ENCODE measurements at regions not wholly inside any gene's neighbourhood (a gene's known extent, or its start where the extent isn't known, plus 50 kb on each side); places are given as distances from the start of the nearest gene placed in this dataset.

DNA sequence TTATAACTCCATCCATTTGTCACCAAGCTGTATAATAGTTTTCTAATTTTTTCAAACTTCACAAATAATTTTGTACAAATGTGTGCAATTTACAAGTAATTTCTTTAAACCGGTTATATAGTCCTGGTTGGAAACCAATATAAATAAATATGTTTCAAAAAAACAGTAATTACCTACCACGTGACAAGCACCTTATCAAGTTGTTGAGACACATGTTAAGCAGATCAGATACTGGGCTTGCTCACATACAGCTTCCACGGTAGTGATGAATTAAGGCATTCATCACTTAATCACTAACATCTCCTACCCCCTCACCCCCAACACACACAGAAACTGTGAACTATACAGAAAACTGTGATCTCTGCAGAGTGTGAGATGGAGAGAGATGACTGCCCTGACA, 630.0 kb upstream of the MBL2 start:
- H3K9me3 ChIP-seq, result no peaks in the 10 kb centered on the region
- 71 to 80% (median 77%) methylated on average over 3 of the region's 3 CpGs for WGBS, 3 donors
- no peak overlapping the region for H3K4me3 ChIP-seq
- no peaks in the 10 kb centered on the region for H3K27me3 ChIP-seq
- no peaks in the 10 kb centered on the region for H3K36me3 ChIP-seq
- no peak for DNase-seq
- no peak overlapping the region for H3K27ac ChIP-seq
- TF ChIP-seq, protein P1, sequence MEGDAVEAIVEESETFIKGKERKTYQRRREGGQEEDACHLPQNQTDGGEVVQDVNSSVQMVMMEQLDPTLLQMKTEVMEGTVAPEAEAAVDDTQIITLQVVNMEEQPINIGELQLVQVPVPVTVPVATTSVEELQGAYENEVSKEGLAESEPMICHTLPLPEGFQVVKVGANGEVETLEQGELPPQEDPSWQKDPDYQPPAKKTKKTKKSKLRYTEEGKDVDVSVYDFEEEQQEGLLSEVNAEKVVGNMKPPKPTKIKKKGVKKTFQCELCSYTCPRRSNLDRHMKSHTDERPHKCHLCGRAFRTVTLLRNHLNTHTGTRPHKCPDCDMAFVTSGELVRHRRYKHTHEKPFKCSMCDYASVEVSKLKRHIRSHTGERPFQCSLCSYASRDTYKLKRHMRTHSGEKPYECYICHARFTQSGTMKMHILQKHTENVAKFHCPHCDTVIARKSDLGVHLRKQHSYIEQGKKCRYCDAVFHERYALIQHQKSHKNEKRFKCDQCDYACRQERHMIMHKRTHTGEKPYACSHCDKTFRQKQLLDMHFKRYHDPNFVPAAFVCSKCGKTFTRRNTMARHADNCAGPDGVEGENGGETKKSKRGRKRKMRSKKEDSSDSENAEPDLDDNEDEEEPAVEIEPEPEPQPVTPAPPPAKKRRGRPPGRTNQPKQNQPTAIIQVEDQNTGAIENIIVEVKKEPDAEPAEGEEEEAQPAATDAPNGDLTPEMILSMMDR (IDR thresholded peaks at IDR 0.05), result no peak
- TF ChIP-seq EP300 (IDR thresholded peaks at IDR 0.05) (no peak), POLR2A (IDR thresholded peaks at IDR 0.05) (no peak)
- H3K4me1 ChIP-seq (ENCODE audit: insufficient read depth), result peaks cover 1% of the 10 kb centered on the region
- intact Hi-C loops (cut with DNase I), result no loop called here

DNA sequence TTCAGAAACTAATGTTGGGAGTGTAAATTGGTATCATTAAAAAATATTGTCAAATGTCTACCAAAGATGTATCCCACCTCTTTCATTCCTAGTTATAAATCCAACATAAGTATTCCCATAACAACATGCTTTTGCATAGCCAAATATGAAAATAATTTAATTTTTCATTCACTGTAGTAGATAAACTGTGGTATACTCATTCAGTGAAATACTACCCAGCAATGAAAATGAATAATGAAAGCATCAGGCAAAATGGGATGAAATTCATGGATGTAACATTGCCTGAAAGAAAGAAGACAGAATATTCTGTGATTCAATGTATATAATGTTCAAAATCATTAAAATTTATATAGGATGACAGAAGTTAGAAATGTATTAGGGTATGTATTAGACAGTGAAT, 629.0 kb upstream of the MBL2 start:
- no peaks in the 10 kb centered on the region for H3K9me3 ChIP-seq
- no peaks in the 10 kb centered on the region for H3K36me3 ChIP-seq
- H3K27ac ChIP-seq, result no peak overlapping the region
- H3K4me3 ChIP-seq, result no peak overlapping the region
- no peaks in the 10 kb centered on the region for H3K27me3 ChIP-seq
- peaks cover 1% of the 10 kb centered on the region for H3K4me1 ChIP-seq (ENCODE audit: insufficient read depth)
- intact Hi-C loops (cut with DNase I), result no loop called here
- DNase-seq, result no peak
- TF ChIP-seq, protein P1 (IDR thresholded peaks at IDR 0.05), result no peak
- TF ChIP-seq POLR2A (IDR thresholded peaks at IDR 0.05) (no peak), EP300 (IDR thresholded peaks at IDR 0.05) (no peak)

DNA sequence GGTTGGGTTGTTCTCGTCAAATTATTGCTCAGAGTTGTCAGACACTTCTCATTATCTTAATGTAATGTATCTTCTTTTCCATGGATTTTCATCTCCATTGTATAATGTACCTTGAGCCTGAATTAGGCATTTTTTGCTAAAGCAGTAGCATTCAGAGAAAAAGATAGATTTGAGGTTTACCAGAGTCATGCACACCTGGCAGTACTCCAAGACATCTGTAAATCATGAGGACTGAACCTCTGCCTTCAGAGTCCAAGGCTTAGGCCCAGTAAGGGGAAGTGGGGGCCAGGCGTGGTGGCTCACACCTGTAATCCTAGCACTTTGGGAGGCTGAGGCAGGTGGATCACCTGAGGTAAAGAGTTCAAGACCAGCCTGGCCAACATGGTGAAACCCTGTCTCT, 624.3 kb upstream of the MBL2 start:
- no peak for TF ChIP-seq EP300 (IDR thresholded peaks at IDR 0.05)
- no peak for TF ChIP-seq POLR2A (IDR thresholded peaks at IDR 0.05)
- TF ChIP-seq, protein P1 (IDR thresholded peaks at IDR 0.05), result no peak
- no peak for DNase-seq
- H3K4me1 ChIP-seq (ENCODE audit: insufficient read depth), result no peaks in the 10 kb centered on the region
- no peaks in the 10 kb centered on the region for H3K9me3 ChIP-seq
- H3K27ac ChIP-seq, result no peak overlapping the region
- intact Hi-C loops (cut with DNase I), result no loop called here
- no peaks in the 10 kb centered on the region for H3K27me3 ChIP-seq
- no peak overlapping the region for H3K4me3 ChIP-seq
- WGBS, 3 donors, result 72 to 87% (median 85%) methylated on average over 2 of the region's 2 CpGs
- no peaks in the 10 kb centered on the region for H3K36me3 ChIP-seq

DNA sequence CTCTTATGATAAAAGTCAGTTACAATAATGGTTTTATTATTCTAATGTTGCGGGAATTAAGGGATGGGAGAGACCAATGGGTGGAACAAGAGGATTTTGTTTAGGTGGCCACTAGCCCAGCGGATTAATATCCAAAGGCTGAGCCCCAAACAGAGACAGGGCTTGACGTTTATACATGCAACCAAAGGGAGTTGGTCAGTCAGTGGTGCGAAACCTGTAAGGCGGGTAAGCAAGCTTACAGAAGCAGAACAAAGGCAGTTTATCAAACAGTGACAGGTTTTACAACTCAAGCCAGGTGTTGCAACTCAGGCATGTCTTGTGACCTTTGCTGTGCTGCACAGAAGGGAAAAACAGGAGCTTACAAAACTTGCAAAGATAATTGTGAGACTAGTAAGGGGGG, 622.9 kb upstream of the MBL2 start:
- Histone ChIP-seq H3K4me1 (ENCODE audit: insufficient read depth) (no peaks in the 10 kb centered on the region), H3K36me3 (no peaks in the 10 kb centered on the region), H3K4me3 (no peak overlapping the region), H3K27me3 (no peaks in the 10 kb centered on the region), H3K27ac (no peak overlapping the region), H3K9me3 (no peaks in the 10 kb centered on the region)
- intact Hi-C loops (cut with DNase I), result no loop called here
- no peak for TF ChIP-seq POLR2A (IDR thresholded peaks at IDR 0.05)
- no peak for TF ChIP-seq EP300 (IDR thresholded peaks at IDR 0.05)
- TF ChIP-seq, protein P1 (IDR thresholded peaks at IDR 0.05), result no peak
- 87 to 97% (median 93%) methylated on average over 5 of the region's 5 CpGs for WGBS, 3 donors
- no peak for DNase-seq

DNA sequence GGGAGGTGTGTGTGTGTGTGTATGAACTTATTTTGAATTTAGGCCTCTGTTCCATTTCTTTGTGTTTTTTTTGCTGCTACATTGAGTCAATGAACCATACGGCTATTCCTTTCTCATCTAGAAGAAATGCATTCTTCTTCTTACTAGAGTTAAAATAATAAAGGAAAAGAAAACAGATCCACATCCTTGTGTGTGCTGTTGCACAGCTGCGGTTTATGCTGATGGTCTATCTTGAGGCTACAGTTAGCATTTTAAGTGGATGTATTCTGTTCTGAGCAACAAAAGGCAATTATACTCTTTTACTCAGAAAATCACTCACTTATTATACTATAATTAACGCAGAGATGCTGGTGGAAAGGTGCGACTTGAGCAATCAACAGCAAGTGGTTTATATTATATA, 615.0 kb upstream of the MBL2 start:
- WGBS, 3 donors, result 63 to 72% (median 69%) methylated on average over 4 of the region's 4 CpGs
- no peak overlapping the region for H3K27ac ChIP-seq
- no peaks in the 10 kb centered on the region for H3K9me3 ChIP-seq
- H3K36me3 ChIP-seq, result no peaks in the 10 kb centered on the region
- DNase-seq, result no peak
- no peaks in the 10 kb centered on the region for H3K27me3 ChIP-seq
- no peak for TF ChIP-seq EP300 (IDR thresholded peaks at IDR 0.05)
- no peak for TF ChIP-seq POLR2A (IDR thresholded peaks at IDR 0.05)
- TF ChIP-seq, protein P1 (IDR thresholded peaks at IDR 0.05), result no peak
- intact Hi-C loops (cut with DNase I), result no loop called here
- H3K4me3 ChIP-seq, result no peak overlapping the region
- no peaks in the 10 kb centered on the region for H3K4me1 ChIP-seq (ENCODE audit: insufficient read depth)
